Activated CD4-positive, alpha-beta T cell treated with anti-CD3 and anti-CD28 coated beads, Interleukin-10, Interleukin-2, amounts not matched to agents 100 ng/mL and 50 ng/mL, durations not matched to agents 16 hours and 8 hours (primary cell): ENCODE measurements at regions not wholly inside any gene's neighbourhood (a gene's known extent, or its start where the extent isn't known, plus 50 kb on each side); places are given as distances from the start of the nearest gene placed in this dataset.
A peak's percentile ranks its signal among the peaks of the same experiment; 100 is the strongest.
"Not testable (repeated sequence)": the region's sequence is repeated elsewhere in the genome, so short reads cannot be mapped to it uniquely, and the experiment has no call there.

Experiments used
- DNase-seq: peaks from one replicate; pipeline ENCODE4 v3.0.0-alpha.2; 2020

DNA sequence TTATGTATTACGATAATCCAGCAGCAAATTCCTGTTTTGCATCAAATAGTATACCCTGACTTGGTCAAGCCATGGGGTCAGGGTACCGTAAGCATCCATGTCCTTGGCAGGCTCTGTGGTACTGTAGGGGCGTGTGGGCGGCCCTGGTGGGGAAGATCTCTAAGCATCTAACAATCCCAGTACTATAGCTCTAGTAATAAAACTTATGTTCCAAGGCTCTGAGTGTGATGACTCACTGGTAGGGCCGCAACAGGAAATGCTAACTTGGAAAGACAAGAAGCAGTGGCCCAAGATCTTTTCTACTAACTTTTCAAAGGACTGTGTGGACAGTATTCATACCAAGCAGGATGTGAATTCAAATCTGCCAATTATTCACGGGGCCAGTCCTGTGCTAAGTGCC lies 63.8 kb downstream of the CLEC18A start:
- not testable (repeated sequence) for DNase-seq

DNA sequence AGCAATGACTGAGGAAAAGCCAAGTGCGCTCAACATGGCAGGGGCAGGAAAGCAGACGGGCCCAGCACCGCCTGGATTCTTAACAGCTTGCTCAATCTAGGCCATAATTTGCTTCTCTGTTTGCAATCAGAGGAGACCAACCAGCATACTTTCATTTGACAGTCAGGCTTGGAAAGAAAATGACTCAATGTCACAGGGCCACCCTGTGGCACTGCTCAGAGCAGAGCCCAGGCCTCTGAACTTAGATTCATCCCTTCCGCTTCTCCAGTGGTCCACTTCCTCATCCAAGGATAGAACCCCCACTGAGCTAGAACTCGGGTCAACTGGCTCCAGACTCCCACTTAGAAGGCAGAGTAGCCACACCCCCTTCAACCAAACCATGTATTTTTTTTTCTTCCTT lies 65.6 kb downstream of the CLEC18A start:
- not testable (repeated sequence) for DNase-seq

DNA sequence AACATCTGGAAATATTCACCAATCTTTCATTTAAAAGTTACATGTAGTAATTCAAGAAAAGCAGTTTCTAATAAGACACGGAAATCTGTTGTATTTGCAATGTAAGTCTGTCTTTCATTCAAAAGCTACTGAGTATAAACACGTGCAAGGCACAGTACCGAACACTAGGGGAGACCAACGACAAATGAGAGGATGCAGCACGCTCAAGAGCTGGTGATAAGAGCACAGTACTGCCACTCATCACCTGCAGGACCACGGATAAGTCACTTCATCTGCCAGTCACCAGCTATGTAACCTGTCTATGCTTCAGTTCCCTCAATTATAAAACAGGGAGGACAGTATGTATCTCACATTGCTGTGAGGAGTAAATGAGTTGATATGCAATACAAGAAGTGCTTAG lies 67.1 kb downstream of the CLEC18A start:
- peak; percentile 37 for DNase-seq

DNA sequence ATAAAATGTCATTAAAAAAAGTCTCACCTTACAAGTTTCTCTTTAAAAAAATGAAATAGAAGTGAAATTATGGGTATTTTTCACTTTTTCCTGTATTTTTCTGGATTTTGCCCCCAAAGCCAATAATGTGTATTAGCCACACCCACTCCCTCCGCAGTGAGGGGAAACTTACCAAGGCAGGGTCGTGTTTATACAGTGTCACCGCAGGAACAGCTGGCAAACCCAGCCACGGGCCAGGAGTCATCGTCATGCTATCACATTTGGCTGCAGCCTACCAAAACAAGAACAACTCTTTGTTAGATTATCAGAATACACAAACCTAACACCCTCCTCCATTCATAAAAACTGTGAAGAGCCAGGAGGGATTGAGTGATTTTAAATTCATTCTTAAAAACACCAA lies 72.1 kb downstream of the CLEC18A start:
- not testable (repeated sequence) for DNase-seq

DNA sequence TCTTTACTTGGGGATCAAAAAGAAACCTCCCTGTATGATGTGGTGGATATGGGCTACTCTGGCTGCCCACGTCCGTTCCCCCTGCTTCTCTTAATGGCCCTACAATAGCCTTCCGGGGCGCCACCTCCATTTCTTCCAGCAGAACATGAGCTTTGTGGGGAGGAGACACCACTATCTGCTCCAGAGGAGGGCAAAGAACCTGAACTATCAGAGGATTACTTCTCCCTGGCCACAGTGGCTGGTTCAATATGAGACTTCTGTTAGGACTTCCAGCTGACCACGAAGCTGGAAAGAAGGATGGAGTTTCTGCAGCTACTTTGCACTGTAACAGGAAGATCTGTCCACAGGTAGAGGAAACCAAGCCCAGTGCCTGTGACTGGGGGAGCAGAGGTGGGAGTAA lies 72.8 kb downstream of the CLEC18A start:
- DNase-seq, result not testable (repeated sequence)

DNA sequence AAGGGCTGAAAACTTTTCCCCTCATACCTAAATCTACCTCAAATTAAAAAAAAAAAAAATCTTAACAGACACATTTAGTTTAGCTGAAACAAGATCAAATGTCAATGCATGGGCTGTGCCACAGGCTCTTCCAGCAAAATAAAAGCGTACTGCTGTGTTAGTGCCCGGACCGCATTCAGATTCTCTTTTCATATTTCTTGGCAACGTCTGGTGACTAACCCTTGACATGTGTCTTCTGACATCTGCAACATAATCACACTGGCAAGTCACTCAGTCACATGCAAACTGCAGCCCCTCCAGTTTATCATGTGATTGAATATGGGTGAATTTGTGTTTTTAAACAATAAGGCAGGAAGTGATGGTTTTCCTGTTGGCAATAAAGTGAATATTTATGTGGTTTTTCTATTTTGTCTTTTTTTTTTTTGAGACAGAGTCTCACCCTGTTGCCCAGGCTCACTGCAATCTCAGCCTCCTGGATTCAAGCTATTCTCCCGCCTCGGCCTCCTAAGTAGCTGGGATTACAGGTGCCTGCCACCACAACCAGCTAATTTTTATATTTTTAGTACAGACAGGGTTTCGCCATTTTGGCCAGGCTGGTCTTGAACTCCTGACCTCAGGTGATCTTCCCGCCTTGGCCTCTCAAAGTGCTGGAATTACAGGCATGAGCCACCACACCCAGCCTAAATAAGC lies 75.2 kb downstream of the CLEC18A start:
- peak; percentile 53 for DNase-seq

DNA sequence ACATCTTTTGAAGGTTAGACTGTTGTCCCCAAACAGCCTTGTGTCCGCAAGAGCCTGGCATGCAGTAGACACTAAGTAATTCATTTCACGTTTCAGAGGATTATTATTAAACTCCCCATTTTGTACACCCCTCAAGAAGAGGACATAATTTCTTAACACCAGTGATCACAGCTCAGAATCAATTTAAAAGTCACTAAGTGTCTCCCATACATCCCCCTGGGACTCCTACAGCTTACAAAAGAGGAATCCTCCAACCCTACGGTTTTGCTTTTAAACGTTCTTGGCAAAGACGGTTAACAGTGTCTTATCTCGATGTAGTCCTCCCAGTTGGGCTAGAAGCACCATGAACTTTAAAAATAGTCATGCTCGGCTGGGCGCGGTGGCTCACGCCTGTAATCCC lies 81.2 kb upstream of the PDPR start:
- DNase-seq, result not testable (repeated sequence)

DNA sequence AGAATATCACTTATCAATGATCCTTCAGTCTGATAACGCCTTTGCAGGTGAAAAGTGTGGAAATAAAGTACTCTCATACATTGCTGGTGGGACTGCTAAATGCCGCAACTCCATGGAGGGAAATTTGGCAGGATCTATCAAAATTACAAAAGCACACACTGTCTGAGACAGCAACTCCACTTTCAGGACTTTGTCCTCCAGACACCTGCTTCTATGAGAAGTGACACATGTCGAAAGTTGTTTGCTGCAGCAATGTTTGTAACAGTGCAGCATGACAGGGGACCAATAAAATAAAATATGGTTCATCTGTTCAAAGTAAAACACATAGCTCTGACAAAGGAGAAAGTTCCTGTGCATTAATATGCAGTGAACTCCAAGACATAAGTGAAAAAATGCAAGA lies 76.2 kb upstream of the PDPR start:
- DNase-seq, result not testable (repeated sequence)

DNA sequence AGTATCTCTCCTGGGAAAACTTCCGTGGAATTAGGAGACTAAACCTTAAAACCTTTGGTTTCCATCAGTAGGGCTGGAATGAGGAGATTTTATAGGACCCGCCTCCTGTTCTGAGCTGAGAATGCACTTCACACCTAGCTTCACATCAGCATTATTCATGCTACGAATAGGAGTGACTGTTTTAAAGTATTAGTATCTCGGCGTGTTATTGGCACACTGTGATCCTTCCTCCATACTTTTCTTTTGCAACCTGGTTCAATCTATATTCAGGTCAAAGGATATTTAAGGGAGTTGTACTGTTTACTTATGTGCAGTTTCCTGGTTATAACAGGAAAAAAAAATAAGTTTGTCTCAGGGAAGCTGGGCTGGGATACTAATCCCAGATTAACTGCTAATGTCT lies 73.6 kb upstream of the PDPR start:
- not testable (repeated sequence) for DNase-seq

DNA sequence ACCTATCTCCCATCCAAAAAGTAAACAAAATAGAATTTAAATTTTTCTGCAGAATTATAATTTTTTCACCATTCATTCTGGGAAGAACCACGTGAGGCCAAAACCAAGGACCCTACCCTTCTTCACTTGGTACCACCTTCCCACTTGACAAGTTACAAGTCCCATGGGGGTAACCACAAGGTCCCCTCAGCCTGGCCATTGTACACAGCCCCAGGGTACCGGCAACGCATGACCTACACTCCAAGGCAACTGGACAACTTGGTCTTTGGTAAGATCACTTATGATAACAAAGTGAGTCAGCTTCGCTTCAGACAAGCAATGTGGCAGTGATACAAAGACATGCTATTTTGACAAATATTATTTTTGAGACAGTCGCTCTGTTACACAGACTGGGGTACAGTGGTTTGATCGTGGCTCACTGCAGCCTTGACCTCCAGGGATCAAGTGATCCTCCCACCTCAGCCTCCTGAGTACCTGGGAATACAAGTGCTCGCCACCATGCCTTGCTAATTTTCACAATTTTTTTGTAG lies 70.5 kb upstream of the PDPR start:
- not testable (repeated sequence) for DNase-seq

DNA sequence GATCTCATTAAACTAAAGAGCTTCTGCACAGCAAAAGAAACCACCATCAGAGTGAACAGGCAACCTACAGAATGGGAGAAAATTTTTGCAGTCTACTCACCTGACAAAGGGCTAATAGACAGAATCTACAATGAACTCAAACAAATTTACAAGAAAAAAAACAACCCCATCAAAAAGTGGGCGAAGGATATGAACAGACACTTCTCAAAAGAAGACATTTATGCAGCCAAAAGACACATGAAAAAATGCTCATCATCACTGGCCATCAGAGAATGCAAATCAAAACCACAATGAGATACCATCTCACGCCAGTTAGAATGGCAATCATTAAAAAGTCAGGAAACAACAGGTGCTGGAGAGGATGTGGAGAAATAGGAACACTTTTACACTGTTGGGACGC lies 67.6 kb upstream of the PDPR start:
- DNase-seq, result not testable (repeated sequence)

DNA sequence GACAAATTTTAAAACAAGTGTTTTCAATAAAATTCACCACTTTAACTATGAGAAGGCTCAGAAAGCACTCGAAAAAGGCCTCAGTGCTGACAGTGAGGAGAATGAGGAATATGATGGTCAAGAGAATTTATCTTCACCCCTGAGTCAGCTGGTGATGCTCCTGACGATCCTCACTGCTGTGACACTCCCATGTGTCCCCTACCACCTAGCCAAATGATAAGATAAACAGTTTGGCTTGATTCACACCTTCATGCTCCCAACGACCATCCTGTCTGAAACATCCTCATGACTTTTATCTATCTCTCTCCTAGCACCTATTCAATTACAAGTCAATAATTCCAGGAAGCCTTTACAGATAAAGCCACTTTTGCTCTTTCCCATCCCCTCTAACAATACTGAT lies 66.0 kb upstream of the PDPR start:
- not testable (repeated sequence) for DNase-seq

DNA sequence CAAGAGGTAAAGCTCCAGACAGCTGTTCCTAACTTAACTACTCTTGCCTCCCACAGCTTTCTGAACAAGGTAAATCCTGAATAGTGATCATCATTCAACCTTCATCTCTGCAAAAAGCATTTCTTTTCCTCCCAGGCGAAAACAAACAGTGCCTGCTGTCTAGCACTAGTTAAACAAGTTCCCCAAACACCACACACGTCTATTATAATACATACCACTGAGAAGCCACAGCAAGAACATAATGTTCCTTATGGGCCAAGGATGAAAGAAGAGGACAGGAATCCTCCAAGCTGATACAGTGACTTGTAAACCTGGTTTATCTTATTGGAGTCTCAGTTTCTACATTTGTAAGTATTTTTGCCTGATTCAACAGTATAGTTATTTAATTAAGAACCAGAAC lies 56.1 kb upstream of the PDPR start:
- DNase-seq, result not testable (repeated sequence)

DNA sequence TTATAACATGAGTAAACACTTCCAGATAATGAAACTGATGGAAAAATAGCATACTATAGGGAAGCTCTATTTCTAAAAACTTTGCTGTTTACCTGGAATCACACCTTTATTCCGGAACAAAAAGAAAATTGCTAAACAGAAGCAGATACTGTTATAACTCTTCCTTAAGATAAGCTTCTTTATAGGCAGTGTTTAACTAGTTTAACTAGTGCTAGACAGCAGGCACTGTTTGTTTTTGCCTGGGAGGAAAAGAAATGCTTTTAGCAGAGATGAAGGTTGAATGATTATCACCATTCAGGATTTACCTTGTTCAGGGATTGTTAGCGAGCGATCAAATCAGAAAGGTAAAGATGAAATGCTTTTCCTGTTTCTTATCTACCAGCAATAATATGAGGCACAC lies 54.7 kb upstream of the PDPR start:
- not testable (repeated sequence) for DNase-seq

DNA sequence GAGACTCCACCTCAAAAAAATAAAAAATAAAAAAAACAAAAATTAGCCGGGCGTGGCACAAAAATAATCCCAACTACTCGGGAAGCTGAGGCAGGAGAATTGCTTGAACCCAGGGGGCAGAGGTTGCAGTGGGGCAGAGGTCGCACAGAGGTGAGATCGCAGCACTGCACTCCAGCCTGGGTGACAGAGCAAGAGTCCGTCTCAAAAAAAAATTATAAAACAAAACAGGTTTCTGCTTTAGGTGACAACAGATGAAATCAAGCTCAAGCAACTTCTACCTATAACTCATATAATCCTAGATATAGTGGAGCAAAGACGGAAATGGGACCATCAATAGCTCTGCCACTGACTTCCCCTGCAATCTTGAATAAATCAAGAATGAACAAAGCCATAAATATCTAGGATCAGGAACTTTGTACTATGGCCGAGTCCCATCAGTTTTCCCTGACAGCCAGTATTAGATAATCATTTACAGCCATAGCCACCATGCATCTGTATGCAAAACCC lies 53.6 kb upstream of the PDPR start:
- DNase-seq, result not testable (repeated sequence)

DNA sequence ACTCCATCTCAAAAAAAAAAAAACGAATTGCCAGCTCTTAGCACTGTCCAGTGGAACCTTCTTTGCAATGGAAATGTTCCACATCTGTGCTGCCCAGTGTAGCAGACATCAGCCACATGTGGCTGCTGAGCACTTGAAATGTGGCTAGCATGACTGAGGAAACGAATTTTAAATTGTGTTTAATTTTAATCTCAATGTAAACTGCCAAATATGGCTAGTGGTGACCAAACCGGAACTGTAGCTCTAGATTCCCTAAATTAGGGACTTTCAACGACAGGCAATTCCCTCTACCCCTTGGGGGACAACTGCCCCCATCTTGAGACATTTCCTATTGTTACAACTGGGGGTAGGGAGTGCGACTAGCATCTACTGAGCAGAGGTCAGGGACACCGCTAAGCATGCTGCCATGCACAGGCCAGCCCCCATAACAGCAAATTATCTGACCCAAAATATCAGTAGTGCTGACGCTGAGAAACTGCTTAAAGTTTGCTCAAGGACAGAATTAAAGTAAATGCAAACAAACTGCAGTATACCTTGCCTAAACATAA lies 52.4 kb upstream of the PDPR start:
- DNase-seq, result not testable (repeated sequence)

DNA sequence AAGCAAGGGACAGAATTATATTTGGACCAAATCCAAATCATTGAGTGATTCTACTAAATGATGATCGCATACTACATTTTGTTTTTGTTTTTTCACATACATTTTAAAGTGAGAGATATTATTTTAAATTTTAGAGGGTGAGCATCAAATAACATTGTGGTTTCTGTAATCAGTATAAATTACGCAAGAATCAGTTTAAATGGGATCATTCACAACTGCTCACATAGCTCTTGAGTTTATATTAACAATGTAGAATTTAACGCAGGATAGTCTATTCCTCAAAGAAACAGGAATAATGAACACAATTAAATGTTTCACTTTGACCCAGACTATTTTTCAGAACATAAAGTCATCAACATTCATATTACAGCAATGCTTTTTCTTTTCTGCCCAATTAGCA lies 51.2 kb upstream of the PDPR start:
- not testable (repeated sequence) for DNase-seq
